Tibial artery (tissue), 4 donors: ENCODE measurements at regions not wholly inside any gene's neighbourhood (a gene's known extent, or its start where the extent isn't known, plus 50 kb on each side); places are given as distances from the start of the nearest gene placed in this dataset.

ENCODE experiments used
- DNase-seq, 2 donors: peaks; one replicate each; pipeline ENCODE4 v3.0.0-alpha.2; 2019
- H3K27ac ChIP-seq, 2 donors: fragments of 200-600 bp; sonication (generic) in 1 of 2; 1 replicate in 1 of 2; 2 replicates in 1 of 2; pipeline ENCODE4 v1.5.1; 2018 to 2019; ENCODE audit warnings: mild to moderate bottlenecking in 1 of 2
- H3K27me3 ChIP-seq, 2 donors: fragments of 200-600 bp; sonication (generic) in 1 of 2; one replicate each; pipeline versions ENCODE4 v1.5.1 to v1.6.0; 2016 to 2019
- H3K36me3 ChIP-seq, 3 donors: fragments of 200-600 bp; sonication (generic) in 2 of 3; one replicate each; pipeline ENCODE4 v1.5.1; 2016 to 2019; ENCODE audit warnings: mild to moderate bottlenecking in 2 of 3
- H3K4me1 ChIP-seq, 4 donors: fragments of 200-600 bp; sonication (generic) in 2 of 4; 1 replicate in 3 of 4; 2 replicates in 1 of 4; pipeline ENCODE4 v1.5.1; 2016 to 2019
- H3K4me3 ChIP-seq, 2 donors: fragments of 200-600 bp; sonication (generic) in 1 of 2; 1 replicate in 1 of 2; 2 replicates in 1 of 2; pipeline ENCODE4 v1.5.1; 2018 to 2019; ENCODE audit warnings: mild to moderate bottlenecking in 2 of 2
- H3K9me3 ChIP-seq, 3 donors: fragments of 200-600 bp; sonication (generic) in 1 of 3; one replicate each; pipeline ENCODE4 v1.5.1; 2016 to 2019
- CTCF ChIP-seq, 2 experiments: fragments of 200-600 bp in 1 of 2; fragments of 450-650 bp in 1 of 2; IDR thresholded peaks; one replicate each; pipeline ENCODE4 v1.5.1; 2017 to 2019; ENCODE audit warnings: antibody characterized with exemption in 2 of 2, mild to moderate bottlenecking in 1 of 2, moderate library complexity in 1 of 2
- intact Hi-C: fragments of 100-400 bp; cut with DNase I; formaldehyde crosslinking; loops from one replicate; pipeline ENCODE4 v1.15.0; 2023; ENCODE audit warnings: low total_unique reads

GRCh38 chr5:117110548-117110947, 535.9 kb upstream of the SEMA6A start:
- intact Hi-C loops = no loop called here
- no peak for TF ChIP-seq CTCF (IDR thresholded peaks at IDR 0.05)
- no peak overlapping the region for H3K4me3 ChIP-seq
- no peak overlapping the region for H3K27ac ChIP-seq
- H3K36me3 ChIP-seq = no peaks in the 10 kb centered on the region
- no peaks in the 10 kb centered on the region for H3K9me3 ChIP-seq
- no peak for DNase-seq
- no peaks in the 10 kb centered on the region for H3K4me1 ChIP-seq
- no peaks in the 10 kb centered on the region for H3K27me3 ChIP-seq

- Histone ChIP-seq H3K36me3 (no peaks in the 10 kb centered on the region), H3K4me3 (no peak overlapping the region), H3K4me1 (no peaks in the 10 kb centered on the region), H3K9me3 (no peaks in the 10 kb centered on the region), H3K27ac (no peak overlapping the region), H3K27me3 (no peaks in the 10 kb centered on the region)
- no peak for DNase-seq
- intact Hi-C loops = no loop called here
- TF ChIP-seq CTCF (IDR thresholded peaks at IDR 0.05) = no peak
Measured at GRCh38 chr5:117107859-117108258, 533.2 kb upstream of the SEMA6A start.

- Histone ChIP-seq H3K4me1 (no peaks in the 10 kb centered on the region), H3K36me3 (no peaks in the 10 kb centered on the region), H3K4me3 (no peak overlapping the region), H3K9me3 (no peaks in the 10 kb centered on the region), H3K27me3 (no peaks in the 10 kb centered on the region), H3K27ac (no peak overlapping the region)
- TF ChIP-seq CTCF (IDR thresholded peaks at IDR 0.05) = no peak
- no peak for DNase-seq
- intact Hi-C loops = no loop called here
Measured at GRCh38 chr5:117103703-117104102, 529.1 kb upstream of the SEMA6A start.

- Histone ChIP-seq H3K27me3 (no peaks in the 10 kb centered on the region), H3K27ac (no peak overlapping the region), H3K36me3 (no peaks in the 10 kb centered on the region), H3K4me1 (no peaks in the 10 kb centered on the region), H3K9me3 (no peaks in the 10 kb centered on the region), H3K4me3 (no peak overlapping the region)
- DNase-seq = no peak
- intact Hi-C loops = no loop called here
- TF ChIP-seq CTCF (IDR thresholded peaks at IDR 0.05) = no peak
Measured at GRCh38 chr5:117102591-117102990, 528.0 kb upstream of the SEMA6A start.

GRCh38 chr5:117100176-117100575, 525.6 kb upstream of the SEMA6A start:
- intact Hi-C loops = no loop called here
- no peak for DNase-seq
- no peaks in the 10 kb centered on the region for H3K9me3 ChIP-seq
- TF ChIP-seq CTCF (IDR thresholded peaks at IDR 0.05) = no peak
- no peak overlapping the region for H3K27ac ChIP-seq
- no peaks in the 10 kb centered on the region for H3K27me3 ChIP-seq
- no peaks in the 10 kb centered on the region for H3K36me3 ChIP-seq
- H3K4me1 ChIP-seq = no peaks in the 10 kb centered on the region
- no peak overlapping the region for H3K4me3 ChIP-seq

- no peak for DNase-seq
- intact Hi-C loops = no loop called here
- Histone ChIP-seq H3K9me3 (no peaks in the 10 kb centered on the region), H3K36me3 (no peaks in the 10 kb centered on the region), H3K27me3 (no peaks in the 10 kb centered on the region), H3K27ac (no peak overlapping the region), H3K4me3 (no peak overlapping the region), H3K4me1 (no peaks in the 10 kb centered on the region)
- no peak for TF ChIP-seq CTCF (IDR thresholded peaks at IDR 0.05)
Measured at GRCh38 chr5:117098094-117098493, 523.5 kb upstream of the SEMA6A start.
